Mammary epithelial cell (primary cell): ENCODE measurements at regions not wholly inside any gene's neighbourhood (a gene's known extent, or its start where the extent isn't known, plus 50 kb on each side); places are given as distances from the start of the nearest gene placed in this dataset.

Experiments
- EZH2 ChIP-seq: IDR thresholded peaks from 2 replicates; pipeline ENCODE4 v1.6.1; 2012; ENCODE audit warnings: low read length, inconsistent platforms, borderline replicate concordance
- TF ChIP-seq, protein P1 (sequence below), 2 donors: IDR thresholded peaks in 1 of 2; conservative IDR thresholded peaks in 1 of 2; 2 replicates each; pipeline ENCODE4 v1.5.1; 2011 to 2012; ENCODE audit warnings: inconsistent platforms in 2 of 2, low read length in 2 of 2, mild to moderate bottlenecking in 2 of 2, control low read depth in 1 of 2, low read depth in 1 of 2; ENCODE audit not compliant: insufficient read depth in 1 of 2; ENCODE audit errors: extremely low read depth in 1 of 2

DNA sequence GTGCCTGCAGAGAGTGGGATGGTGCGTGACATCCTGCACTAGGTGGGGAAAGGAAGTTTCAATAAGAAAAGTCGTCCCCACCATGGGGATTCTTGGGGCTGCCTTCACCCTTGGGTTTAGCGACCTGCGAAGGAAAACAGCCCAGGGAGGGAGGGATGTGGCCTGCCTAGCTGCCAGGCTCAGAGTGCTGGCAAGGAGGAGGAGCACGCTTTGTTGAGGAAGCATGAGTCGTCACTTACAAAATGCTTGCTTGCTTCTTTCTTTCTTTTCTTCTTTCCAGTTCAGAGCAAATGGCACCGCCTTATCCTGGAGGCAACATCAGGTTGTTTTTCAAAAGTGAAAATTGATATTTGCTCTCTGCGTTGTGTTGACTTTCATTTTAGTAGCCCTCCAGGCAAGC lies 123.2 kb downstream of the TFAP2C start:
- no peak for TF ChIP-seq EZH2
- TF ChIP-seq, protein P1, sequence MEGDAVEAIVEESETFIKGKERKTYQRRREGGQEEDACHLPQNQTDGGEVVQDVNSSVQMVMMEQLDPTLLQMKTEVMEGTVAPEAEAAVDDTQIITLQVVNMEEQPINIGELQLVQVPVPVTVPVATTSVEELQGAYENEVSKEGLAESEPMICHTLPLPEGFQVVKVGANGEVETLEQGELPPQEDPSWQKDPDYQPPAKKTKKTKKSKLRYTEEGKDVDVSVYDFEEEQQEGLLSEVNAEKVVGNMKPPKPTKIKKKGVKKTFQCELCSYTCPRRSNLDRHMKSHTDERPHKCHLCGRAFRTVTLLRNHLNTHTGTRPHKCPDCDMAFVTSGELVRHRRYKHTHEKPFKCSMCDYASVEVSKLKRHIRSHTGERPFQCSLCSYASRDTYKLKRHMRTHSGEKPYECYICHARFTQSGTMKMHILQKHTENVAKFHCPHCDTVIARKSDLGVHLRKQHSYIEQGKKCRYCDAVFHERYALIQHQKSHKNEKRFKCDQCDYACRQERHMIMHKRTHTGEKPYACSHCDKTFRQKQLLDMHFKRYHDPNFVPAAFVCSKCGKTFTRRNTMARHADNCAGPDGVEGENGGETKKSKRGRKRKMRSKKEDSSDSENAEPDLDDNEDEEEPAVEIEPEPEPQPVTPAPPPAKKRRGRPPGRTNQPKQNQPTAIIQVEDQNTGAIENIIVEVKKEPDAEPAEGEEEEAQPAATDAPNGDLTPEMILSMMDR (conservative IDR thresholded peaks at IDR 0.05 in 1 of 2, IDR thresholded peaks at IDR 0.05 in 1 of 2; ENCODE audit: extremely low read depth in 1 of 2, insufficient read depth in 1 of 2, low read depth in 1 of 2, low read length in 2 of 2), result no peak
